ENCODE measurements at regions not wholly inside any gene's neighbourhood (a gene's known extent, or its start where the extent isn't known, plus 50 kb on each side); places are given as distances from the start of the nearest gene placed in this dataset.

DNA sequence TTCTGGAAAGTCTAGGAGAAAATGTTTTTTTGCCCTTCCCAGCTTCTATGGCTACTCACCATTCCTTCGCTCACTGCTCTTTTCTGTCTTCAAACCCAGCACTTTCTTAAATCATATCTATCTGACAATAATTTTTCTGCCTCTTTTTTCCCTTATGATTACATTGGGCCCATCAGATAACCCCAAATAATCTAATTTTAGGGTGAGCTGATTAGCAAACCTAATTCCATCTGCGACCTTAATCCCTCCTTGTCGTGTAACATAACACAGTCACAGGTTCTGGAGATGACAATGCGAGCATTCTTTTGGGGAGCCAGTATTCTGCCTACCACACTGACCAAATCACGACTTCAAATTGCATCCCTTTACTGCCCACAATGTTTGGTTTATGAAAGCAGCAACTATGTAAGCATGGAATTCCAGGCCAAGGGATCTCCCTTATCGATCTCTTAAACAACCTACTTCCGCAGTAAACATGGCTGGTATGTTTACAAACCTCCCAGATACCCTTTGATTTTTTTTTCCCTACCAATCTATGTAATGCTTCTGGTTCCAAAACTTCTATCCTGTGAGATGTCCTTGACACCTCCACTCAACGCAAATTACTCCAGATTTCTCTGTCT is 2122.2 kb downstream of the MAT2B start:
- no peaks in the 10 kb centered on the region for H3K9me3 ChIP-seq (ENCODE audit: severe bottlenecking)
- no peaks in the 10 kb centered on the region for H3K36me3 ChIP-seq (ENCODE audit: low read depth)
- ATAC-seq (ENCODE audit: low read depth) (no peak), DNase-seq (ENCODE audit: low spot score) (no peak)
- peaks cover 2% of the 10 kb centered on the region for H3K27me3 ChIP-seq (ENCODE audit: insufficient read depth, poor library complexity, severe bottlenecking)
- TF ChIP-seq, protein P1, sequence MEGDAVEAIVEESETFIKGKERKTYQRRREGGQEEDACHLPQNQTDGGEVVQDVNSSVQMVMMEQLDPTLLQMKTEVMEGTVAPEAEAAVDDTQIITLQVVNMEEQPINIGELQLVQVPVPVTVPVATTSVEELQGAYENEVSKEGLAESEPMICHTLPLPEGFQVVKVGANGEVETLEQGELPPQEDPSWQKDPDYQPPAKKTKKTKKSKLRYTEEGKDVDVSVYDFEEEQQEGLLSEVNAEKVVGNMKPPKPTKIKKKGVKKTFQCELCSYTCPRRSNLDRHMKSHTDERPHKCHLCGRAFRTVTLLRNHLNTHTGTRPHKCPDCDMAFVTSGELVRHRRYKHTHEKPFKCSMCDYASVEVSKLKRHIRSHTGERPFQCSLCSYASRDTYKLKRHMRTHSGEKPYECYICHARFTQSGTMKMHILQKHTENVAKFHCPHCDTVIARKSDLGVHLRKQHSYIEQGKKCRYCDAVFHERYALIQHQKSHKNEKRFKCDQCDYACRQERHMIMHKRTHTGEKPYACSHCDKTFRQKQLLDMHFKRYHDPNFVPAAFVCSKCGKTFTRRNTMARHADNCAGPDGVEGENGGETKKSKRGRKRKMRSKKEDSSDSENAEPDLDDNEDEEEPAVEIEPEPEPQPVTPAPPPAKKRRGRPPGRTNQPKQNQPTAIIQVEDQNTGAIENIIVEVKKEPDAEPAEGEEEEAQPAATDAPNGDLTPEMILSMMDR (IDR thresholded peaks at IDR 0.05; ENCODE audit: poor library complexity, severe bottlenecking): no peak
- no peaks in the 10 kb centered on the region for H3K4me1 ChIP-seq (ENCODE audit: insufficient read depth, poor library complexity, severe bottlenecking)
- no peak overlapping the region for H3K4me3 ChIP-seq (ENCODE audit: severe bottlenecking)
- H3K27ac ChIP-seq (ENCODE audit: poor library complexity, severe bottlenecking): no peak overlapping the region

DNA sequence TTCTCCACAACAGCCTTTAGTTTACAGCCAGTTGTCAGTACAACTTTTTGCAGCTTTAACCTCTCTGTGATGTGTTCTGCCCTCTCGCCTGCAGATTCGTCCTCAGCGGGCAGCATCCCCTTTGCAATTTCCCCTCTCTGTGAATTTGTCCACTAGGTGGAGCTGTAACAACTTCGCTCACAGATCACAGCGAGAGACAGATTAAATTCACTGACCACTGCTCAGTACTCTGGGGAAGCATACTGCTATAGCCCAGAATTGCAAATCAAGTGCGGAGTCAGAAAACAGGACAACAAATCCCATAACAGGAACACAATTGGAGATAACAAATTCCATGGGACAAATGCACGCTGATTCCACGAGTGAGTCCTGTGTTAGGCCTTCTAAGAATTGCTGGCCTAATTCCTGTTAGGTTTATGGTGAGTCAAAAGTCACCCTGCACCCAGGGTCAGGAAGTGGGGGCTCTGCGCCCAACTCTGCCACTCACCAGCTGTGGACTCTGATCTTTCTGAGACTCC is 2124.9 kb downstream of the MAT2B start:
- DNase-seq (ENCODE audit: low spot score): no peak
- H3K4me3 ChIP-seq (ENCODE audit: severe bottlenecking): no peak overlapping the region
- no peaks in the 10 kb centered on the region for H3K4me1 ChIP-seq (ENCODE audit: insufficient read depth, poor library complexity, severe bottlenecking)
- peaks cover 2% of the 10 kb centered on the region for H3K27me3 ChIP-seq (ENCODE audit: insufficient read depth, poor library complexity, severe bottlenecking)
- H3K36me3 ChIP-seq (ENCODE audit: low read depth): no peaks in the 10 kb centered on the region
- TF ChIP-seq, protein P1 (IDR thresholded peaks at IDR 0.05; ENCODE audit: poor library complexity, severe bottlenecking): peak; percentile 96
- H3K27ac ChIP-seq (ENCODE audit: poor library complexity, severe bottlenecking): no peak overlapping the region
- peak; percentile 87 for ATAC-seq (ENCODE audit: low read depth)
- no peaks in the 10 kb centered on the region for H3K9me3 ChIP-seq (ENCODE audit: severe bottlenecking)

DNA sequence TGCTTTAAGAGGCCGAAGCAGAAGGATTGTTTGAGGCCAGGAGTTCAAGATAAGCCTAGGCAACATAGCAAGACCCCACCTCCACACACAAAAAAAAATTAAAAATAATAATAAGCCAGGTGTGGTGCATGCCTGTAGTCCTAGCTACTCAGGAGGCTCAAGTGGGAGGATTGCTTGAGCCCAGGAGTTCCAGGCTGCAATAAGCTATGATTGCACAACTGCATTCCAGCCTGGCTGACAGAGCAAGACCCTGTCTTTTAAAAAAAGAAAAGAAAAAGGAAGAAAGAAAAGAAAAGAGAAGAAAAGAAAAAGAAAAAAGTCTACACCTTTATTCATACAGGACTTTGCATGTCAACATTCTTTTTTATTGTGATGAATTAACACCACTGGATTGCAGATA is 2125.8 kb downstream of the MAT2B start:
- Histone ChIP-seq H3K36me3 (ENCODE audit: low read depth) (no peaks in the 10 kb centered on the region), H3K27me3 (ENCODE audit: insufficient read depth, poor library complexity, severe bottlenecking) (peaks cover 2% of the 10 kb centered on the region), H3K4me3 (ENCODE audit: severe bottlenecking) (no peak overlapping the region), H3K9me3 (ENCODE audit: severe bottlenecking) (no peaks in the 10 kb centered on the region), H3K4me1 (ENCODE audit: insufficient read depth, poor library complexity, severe bottlenecking) (no peaks in the 10 kb centered on the region), H3K27ac (ENCODE audit: poor library complexity, severe bottlenecking) (no peak overlapping the region)
- TF ChIP-seq, protein P1 (IDR thresholded peaks at IDR 0.05; ENCODE audit: poor library complexity, severe bottlenecking): no peak
- DNase-seq (ENCODE audit: low spot score) (no peak), ATAC-seq (ENCODE audit: low read depth) (no peak)

DNA sequence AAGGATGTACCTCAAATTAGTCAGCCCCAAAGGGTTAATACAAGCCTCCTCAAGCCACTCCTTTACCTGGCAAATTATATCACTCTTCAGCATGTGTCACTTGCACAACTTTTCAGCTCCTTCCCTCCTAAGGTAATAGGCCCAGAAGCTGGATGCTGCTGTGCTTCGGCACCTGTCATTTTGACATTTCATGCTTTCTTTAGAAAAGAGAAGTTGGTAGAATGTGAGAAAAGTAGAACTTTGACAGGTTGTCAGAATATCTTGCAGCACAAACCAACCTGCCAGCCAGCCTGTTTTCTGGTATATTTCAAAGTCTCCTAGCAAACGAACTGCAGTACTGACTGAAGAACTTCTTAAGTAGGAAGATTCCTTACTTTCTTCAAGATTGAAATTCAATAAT is 2136.9 kb downstream of the MAT2B start:
- ATAC-seq (ENCODE audit: low read depth) (no peak), DNase-seq (ENCODE audit: low spot score) (no peak)
- Histone ChIP-seq H3K4me3 (ENCODE audit: severe bottlenecking) (no peak overlapping the region), H3K36me3 (ENCODE audit: low read depth) (no peaks in the 10 kb centered on the region), H3K4me1 (ENCODE audit: insufficient read depth, poor library complexity, severe bottlenecking) (no peaks in the 10 kb centered on the region), H3K27me3 (ENCODE audit: insufficient read depth, poor library complexity, severe bottlenecking) (no peaks in the 10 kb centered on the region), H3K9me3 (ENCODE audit: severe bottlenecking) (peaks cover 2% of the 10 kb centered on the region), H3K27ac (ENCODE audit: poor library complexity, severe bottlenecking) (no peak overlapping the region)
- TF ChIP-seq, protein P1 (IDR thresholded peaks at IDR 0.05; ENCODE audit: poor library complexity, severe bottlenecking): no peak

DNA sequence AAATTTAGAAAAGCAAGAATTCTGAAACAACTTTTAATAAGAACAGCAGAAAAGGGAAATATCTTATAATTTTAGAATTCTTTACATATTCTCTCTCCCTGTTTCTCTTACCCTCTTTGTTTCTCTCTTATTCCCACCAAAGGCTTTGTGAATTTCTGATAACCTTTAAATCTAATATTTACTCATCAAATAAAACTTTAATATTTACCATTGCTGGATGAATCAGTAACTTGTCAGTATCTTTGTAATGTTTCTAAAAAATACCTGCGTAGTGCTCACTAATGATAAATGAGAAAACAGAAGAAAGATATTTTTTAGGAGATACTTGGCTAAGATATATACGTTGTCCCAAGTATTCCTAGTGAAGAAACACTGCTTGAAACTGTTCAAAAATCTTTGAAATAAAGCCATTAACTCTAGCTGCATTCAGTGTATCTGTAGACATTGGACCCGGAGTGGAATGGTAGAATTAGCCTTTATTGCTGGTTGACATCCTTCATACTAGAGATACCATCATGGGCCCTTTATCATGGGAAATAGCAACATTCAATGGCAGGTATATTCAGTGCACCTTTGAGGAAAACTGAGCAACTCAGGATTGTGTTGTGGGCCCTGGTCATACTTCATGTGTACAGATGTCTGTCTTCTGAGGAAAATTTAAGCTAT is 2160.4 kb downstream of the MAT2B start:
- no peaks in the 10 kb centered on the region for H3K36me3 ChIP-seq (ENCODE audit: low read depth)
- peaks cover 9% of the 10 kb centered on the region for H3K27me3 ChIP-seq (ENCODE audit: insufficient read depth, poor library complexity, severe bottlenecking)

More for the DNA sequence above, 2160.4 kb downstream of the MAT2B start:
- no peak for DNase-seq (ENCODE audit: low spot score)
- Histone ChIP-seq H3K4me1 (ENCODE audit: insufficient read depth, poor library complexity, severe bottlenecking) (no peaks in the 10 kb centered on the region), H3K4me3 (ENCODE audit: severe bottlenecking) (no peak overlapping the region), H3K9me3 (ENCODE audit: severe bottlenecking) (no peaks in the 10 kb centered on the region), H3K27ac (ENCODE audit: poor library complexity, severe bottlenecking) (no peak overlapping the region)
- no peak for ATAC-seq (ENCODE audit: low read depth)
- TF ChIP-seq, protein P1 (IDR thresholded peaks at IDR 0.05; ENCODE audit: poor library complexity, severe bottlenecking): no peak
